ENCODE measurements at regions not wholly inside any gene's neighbourhood (a gene's known extent, or its start where the extent isn't known, plus 50 kb on each side); places are given as distances from the start of the nearest gene placed in this dataset.

- no peaks in the 10 kb centered on the region for H3K27me3 ChIP-seq (ENCODE audit: control insufficient read depth, insufficient read depth, low read length)
- DNase-seq (ENCODE audit: low read depth), result no peak
- no peak overlapping the region for H3K4me3 ChIP-seq (ENCODE audit: low read depth, low read length)
- no peak for TF ChIP-seq CTCF (IDR thresholded peaks at IDR 0.05; ENCODE audit: insufficient read depth, low read length, poor library complexity, severe bottlenecking)
- no peaks in the 10 kb centered on the region for H3K36me3 ChIP-seq (ENCODE audit: control insufficient read depth, insufficient read depth, low read length)
Observed at GRCh38 chr12:46609674-46610073, 216.1 kb downstream of the SLC38A4 start.

DNA sequence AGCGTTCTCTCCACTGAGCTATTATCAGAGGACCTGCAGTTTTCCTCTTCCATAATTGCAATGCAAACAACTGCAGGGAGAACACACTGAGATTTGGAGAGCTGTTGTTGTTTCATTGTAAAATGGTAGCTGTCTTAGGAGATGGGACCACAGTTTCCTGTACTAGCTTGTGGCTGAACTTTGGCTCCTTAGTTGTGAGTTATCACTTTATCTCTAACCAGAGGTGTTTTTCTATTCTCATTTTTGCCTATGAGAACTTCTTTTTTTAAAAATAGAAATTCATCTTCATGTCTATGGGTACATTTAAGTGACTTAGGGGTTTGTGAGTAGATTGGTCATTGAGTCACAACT lies 216.5 kb downstream of the SLC38A4 start:
- DNase-seq (ENCODE audit: low read depth), result no peak
- H3K4me3 ChIP-seq (ENCODE audit: low read depth, low read length), result no peak overlapping the region
- no peak for TF ChIP-seq CTCF (IDR thresholded peaks at IDR 0.05; ENCODE audit: insufficient read depth, low read length, poor library complexity, severe bottlenecking)
- H3K27me3 ChIP-seq (ENCODE audit: control insufficient read depth, insufficient read depth, low read length), result no peaks in the 10 kb centered on the region
- H3K36me3 ChIP-seq (ENCODE audit: control insufficient read depth, insufficient read depth, low read length), result no peaks in the 10 kb centered on the region

- Histone ChIP-seq H3K4me3 (ENCODE audit: low read depth, low read length) (no peak overlapping the region), H3K36me3 (ENCODE audit: control insufficient read depth, insufficient read depth, low read length) (no peaks in the 10 kb centered on the region), H3K27me3 (ENCODE audit: control insufficient read depth, insufficient read depth, low read length) (no peaks in the 10 kb centered on the region)
- TF ChIP-seq CTCF (IDR thresholded peaks at IDR 0.05; ENCODE audit: insufficient read depth, low read length, poor library complexity, severe bottlenecking), result no peak
- no peak for DNase-seq (ENCODE audit: low read depth)
Observed at GRCh38 chr12:46608431-46609272, 217.1 kb downstream of the SLC38A4 start.

GRCh38 chr12:46604684-46605083 lies 221.1 kb downstream of the SLC38A4 start:
- no peak overlapping the region for H3K4me3 ChIP-seq (ENCODE audit: low read depth, low read length)
- no peaks in the 10 kb centered on the region for H3K27me3 ChIP-seq (ENCODE audit: control insufficient read depth, insufficient read depth, low read length)
- no peaks in the 10 kb centered on the region for H3K36me3 ChIP-seq (ENCODE audit: control insufficient read depth, insufficient read depth, low read length)
- no peak for TF ChIP-seq CTCF (IDR thresholded peaks at IDR 0.05; ENCODE audit: insufficient read depth, low read length, poor library complexity, severe bottlenecking)
- DNase-seq (ENCODE audit: low read depth), result no peak

- DNase-seq (ENCODE audit: low read depth), result no peak
- TF ChIP-seq CTCF (IDR thresholded peaks at IDR 0.05; ENCODE audit: insufficient read depth, low read length, poor library complexity, severe bottlenecking), result no peak
- Histone ChIP-seq H3K36me3 (ENCODE audit: control insufficient read depth, insufficient read depth, low read length) (no peaks in the 10 kb centered on the region), H3K27me3 (ENCODE audit: control insufficient read depth, insufficient read depth, low read length) (no peaks in the 10 kb centered on the region), H3K4me3 (ENCODE audit: low read depth, low read length) (no peak overlapping the region)
Observed at GRCh38 chr12:46603776-46604456, 221.9 kb downstream of the SLC38A4 start.

All from kidney epithelial cell (primary cell).